Nephron progenitor cell (in vitro differentiated cells): ENCODE measurements at regions not wholly inside any gene's neighbourhood (a gene's known extent, or its start where the extent isn't known, plus 50 kb on each side); places are given as distances from the start of the nearest gene placed in this dataset.

ENCODE experiments used
- DNase-seq: peaks from one replicate; pipeline ENCODE4 v3.0.0; 2021
- H3K27ac Mint-ChIP-seq: 2 replicates; pipeline ENCODE4 v1.8.0; 2021; ENCODE audit warnings: mild to moderate bottlenecking, moderate library complexity, mixed read lengths
- H3K27me3 Mint-ChIP-seq: 2 replicates; pipeline ENCODE4 v1.8.0; 2021; ENCODE audit warnings: mild to moderate bottlenecking, low read depth, mixed read lengths; ENCODE audit not compliant: poor library complexity
- H3K36me3 Mint-ChIP-seq: 2 replicates; pipeline ENCODE4 v1.8.0; 2021; ENCODE audit warnings: low read depth, mixed read lengths
- H3K4me1 Mint-ChIP-seq: 2 replicates; pipeline ENCODE4 v1.8.0; 2021; ENCODE audit warnings: mixed read lengths
- H3K4me3 Mint-ChIP-seq: 2 replicates; pipeline ENCODE4 v1.8.0; 2021; ENCODE audit warnings: mild to moderate bottlenecking, moderate library complexity, mixed read lengths
- H3K9me3 Mint-ChIP-seq: 2 replicates; pipeline ENCODE4 v1.8.0; 2021; ENCODE audit warnings: mild to moderate bottlenecking, moderate library complexity, mixed read lengths
- TF ChIP-seq, protein P1 (sequence below): fragments of 200-600 bp; sonication (generic); IDR thresholded peaks from 2 replicates; pipeline ENCODE4 v1.5.0; 2021; ENCODE audit warnings: antibody characterized with exemption

DNA sequence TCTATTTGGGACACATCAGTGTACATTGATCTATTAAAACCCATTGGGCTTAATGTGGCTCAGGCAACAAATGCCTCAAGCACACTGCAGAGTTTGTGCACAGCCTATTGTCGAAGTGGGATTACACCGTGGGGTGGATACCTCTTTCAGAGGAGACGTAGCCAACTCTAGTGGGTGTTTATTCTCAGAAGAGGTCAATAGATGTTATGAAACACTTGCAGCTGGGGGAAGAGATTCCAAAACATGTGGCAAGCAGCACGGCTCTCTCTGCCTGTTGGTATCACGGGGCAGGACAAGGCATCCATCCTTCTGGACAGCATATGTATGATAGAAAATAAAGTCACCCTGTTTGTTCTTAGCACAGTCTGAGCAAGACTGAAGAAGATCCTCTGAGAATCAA is 121.4 kb upstream of the COPS8 start:
- TF ChIP-seq, protein P1, sequence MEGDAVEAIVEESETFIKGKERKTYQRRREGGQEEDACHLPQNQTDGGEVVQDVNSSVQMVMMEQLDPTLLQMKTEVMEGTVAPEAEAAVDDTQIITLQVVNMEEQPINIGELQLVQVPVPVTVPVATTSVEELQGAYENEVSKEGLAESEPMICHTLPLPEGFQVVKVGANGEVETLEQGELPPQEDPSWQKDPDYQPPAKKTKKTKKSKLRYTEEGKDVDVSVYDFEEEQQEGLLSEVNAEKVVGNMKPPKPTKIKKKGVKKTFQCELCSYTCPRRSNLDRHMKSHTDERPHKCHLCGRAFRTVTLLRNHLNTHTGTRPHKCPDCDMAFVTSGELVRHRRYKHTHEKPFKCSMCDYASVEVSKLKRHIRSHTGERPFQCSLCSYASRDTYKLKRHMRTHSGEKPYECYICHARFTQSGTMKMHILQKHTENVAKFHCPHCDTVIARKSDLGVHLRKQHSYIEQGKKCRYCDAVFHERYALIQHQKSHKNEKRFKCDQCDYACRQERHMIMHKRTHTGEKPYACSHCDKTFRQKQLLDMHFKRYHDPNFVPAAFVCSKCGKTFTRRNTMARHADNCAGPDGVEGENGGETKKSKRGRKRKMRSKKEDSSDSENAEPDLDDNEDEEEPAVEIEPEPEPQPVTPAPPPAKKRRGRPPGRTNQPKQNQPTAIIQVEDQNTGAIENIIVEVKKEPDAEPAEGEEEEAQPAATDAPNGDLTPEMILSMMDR = no peak
- H3K4me1 Mint-ChIP-seq = peaks cover 36% of the 10 kb centered on the region
- no peak overlapping the region for H3K27ac Mint-ChIP-seq

DNA sequence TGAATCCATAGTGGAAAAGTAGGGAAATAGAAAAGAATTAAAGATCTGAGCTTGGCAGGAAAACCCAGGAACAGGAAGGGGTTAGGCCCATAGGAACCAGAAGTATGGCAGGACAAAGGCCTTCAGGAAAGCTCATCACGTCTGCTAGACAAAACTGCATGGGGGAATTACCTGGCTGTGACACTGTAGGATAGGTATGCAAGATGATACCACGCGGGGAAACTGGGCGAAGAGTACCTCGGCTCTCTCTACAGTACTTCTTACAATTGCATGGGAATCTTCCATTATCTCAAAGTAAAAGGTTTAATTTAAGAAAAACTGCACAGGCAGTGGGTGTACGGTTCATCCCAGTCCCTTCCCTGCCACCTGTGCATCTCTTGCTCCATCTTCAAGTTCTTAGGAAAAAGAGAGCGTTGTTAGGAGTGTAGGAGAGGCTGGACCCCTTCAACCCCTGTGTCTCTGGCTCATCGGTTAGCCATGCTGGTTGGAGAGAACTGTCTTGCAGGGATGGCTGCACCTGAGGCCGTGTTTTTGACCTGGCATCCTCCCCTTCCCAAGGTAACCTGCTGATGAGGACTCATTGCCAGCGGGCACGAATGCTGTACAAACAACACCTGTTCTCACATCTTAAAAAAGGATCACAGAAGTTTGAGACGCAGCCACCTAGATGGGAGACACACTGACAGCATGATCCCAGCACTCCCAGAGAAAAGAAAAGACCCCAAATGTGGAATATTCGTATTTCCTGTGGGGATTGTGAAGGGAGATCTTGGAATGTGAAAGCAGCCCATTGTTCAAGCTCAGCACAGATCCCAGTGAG is 120.5 kb upstream of the COPS8 start:
- H3K27me3 Mint-ChIP-seq = no peaks in the 10 kb centered on the region
- peaks cover under 1% of the 10 kb centered on the region for H3K36me3 Mint-ChIP-seq
- peaks cover 46% of the 10 kb centered on the region for H3K4me1 Mint-ChIP-seq
- no peaks in the 10 kb centered on the region for H3K9me3 Mint-ChIP-seq
- TF ChIP-seq, protein P1 = no peak
- H3K4me3 Mint-ChIP-seq = no peak overlapping the region
- H3K27ac Mint-ChIP-seq = no peak overlapping the region
- no peak for DNase-seq

More for the DNA sequence above, 121.4 kb upstream of the COPS8 start:
- H3K36me3 Mint-ChIP-seq = peaks cover 9% of the 10 kb centered on the region
- H3K9me3 Mint-ChIP-seq = no peaks in the 10 kb centered on the region
- H3K4me3 Mint-ChIP-seq = no peak overlapping the region
- H3K27me3 Mint-ChIP-seq = no peaks in the 10 kb centered on the region
- no peak for DNase-seq

DNA sequence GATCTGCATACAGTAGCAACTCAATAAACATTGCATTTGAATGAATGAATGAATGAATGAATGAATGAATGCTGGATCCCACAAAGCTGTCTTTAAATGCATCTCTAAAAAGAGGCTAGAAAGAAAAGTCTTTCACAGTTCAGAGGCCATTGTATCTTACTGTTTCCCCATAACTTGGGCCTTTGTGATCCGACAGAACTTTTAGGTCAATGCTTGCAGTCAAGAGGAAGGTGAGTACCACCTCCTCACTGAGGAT is 119.9 kb upstream of the COPS8 start:
- H3K36me3 Mint-ChIP-seq = no peaks in the 10 kb centered on the region
- no peaks in the 10 kb centered on the region for H3K9me3 Mint-ChIP-seq
- H3K4me3 Mint-ChIP-seq = no peak overlapping the region
- H3K4me1 Mint-ChIP-seq = peaks cover 51% of the 10 kb centered on the region
- no peaks in the 10 kb centered on the region for H3K27me3 Mint-ChIP-seq
- no peak for DNase-seq
- H3K27ac Mint-ChIP-seq = no peak overlapping the region
- TF ChIP-seq, protein P1 = no peak

DNA sequence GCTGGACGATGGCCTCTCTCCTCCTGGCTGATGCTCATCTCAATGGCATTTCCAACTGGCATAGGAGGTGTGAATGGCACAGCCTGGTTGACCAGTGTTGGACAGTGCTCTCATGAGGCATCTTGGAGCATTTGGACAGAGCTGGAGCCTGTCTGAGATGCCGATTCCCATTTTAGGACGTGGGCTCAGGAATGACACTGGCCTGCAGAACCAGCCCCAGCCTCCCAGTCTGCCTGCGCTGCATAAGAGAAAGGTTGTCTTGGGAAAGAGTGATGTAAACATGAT is 118.2 kb upstream of the COPS8 start:
- no peaks in the 10 kb centered on the region for H3K27me3 Mint-ChIP-seq
- H3K4me3 Mint-ChIP-seq = no peak overlapping the region
- H3K36me3 Mint-ChIP-seq = no peaks in the 10 kb centered on the region
- TF ChIP-seq, protein P1 = no peak
- peaks cover 68% of the 10 kb centered on the region for H3K4me1 Mint-ChIP-seq
- no peaks in the 10 kb centered on the region for H3K9me3 Mint-ChIP-seq
- no peak for DNase-seq
- H3K27ac Mint-ChIP-seq = no peak overlapping the region

DNA sequence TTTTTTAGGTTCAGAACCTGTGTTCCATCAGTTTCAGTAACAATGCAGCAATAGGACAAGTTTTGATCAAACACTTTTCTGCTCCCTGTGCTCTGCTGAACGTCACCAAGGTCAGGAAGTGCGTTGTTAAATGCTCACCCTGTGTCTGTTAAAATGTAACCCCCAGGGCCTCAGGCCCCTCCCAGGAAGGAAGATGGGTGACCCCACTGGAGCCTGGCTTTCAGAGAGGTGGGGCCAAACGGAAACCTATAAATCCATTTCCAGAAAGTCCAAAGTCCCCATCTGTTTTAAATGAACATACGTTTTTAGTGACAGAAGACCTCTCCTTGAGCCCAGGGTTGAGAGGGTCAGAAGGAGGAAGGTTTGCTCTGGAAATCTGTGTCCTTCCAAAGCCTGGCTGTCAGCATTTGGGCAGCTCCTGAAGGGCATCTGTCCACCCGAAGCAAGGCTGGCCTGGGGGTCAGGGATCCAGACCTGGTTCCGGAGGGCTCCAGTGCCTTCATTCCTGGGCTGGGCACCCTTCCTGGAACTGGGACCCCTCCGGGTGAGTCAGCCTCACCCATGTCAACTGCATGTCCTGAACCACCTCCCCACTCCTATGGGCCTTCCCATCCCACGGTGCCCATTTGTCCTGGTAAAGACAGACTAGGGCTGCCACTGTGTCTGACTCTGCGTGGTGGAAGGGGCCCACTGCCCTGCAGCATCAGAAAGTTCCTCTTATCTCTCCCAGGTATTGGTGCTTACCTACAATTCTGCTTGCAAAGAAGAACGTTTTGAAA is 117.4 kb upstream of the COPS8 start:
- TF ChIP-seq, protein P1 = no peak
- H3K9me3 Mint-ChIP-seq = no peaks in the 10 kb centered on the region
- H3K4me1 Mint-ChIP-seq = peaks cover 76% of the 10 kb centered on the region
- no peaks in the 10 kb centered on the region for H3K27me3 Mint-ChIP-seq
- H3K27ac Mint-ChIP-seq = peak overlapping the region; percentile 68
- no peaks in the 10 kb centered on the region for H3K36me3 Mint-ChIP-seq
- peak overlapping the region; percentile 36 for H3K4me3 Mint-ChIP-seq
- DNase-seq = no peak
